ENCODE measurements at regions not wholly inside any gene's neighbourhood (a gene's known extent, or its start where the extent isn't known, plus 50 kb on each side); places are given as distances from the start of the nearest gene placed in this dataset.

GRCh38 chr2:136331226-136331625, 213.3 kb upstream of the CXCR4 start:
- WGBS, 2 donors: 82 to 89% methylated on average over 5 of the region's 5 CpGs
- Histone ChIP-seq H3K4me3 (no peak overlapping the region), H3K27ac (no peak overlapping the region), H3K27me3 (no peaks in the 10 kb centered on the region), H3K4me1 (peaks cover 0 to 7% (median 0%) of the 10 kb centered on the region in 4 donors), H3K9me3 (no peaks in the 10 kb centered on the region), H3K36me3 (no peaks in the 10 kb centered on the region)
- no peak for DNase-seq (ENCODE audit: low spot score in 2 of 2)
- TF ChIP-seq EP300 (IDR thresholded peaks at IDR 0.05) (no peak), POLR2A (IDR thresholded peaks at IDR 0.05) (no peak), CTCF (IDR thresholded peaks at IDR 0.05) (no peak)

DNA sequence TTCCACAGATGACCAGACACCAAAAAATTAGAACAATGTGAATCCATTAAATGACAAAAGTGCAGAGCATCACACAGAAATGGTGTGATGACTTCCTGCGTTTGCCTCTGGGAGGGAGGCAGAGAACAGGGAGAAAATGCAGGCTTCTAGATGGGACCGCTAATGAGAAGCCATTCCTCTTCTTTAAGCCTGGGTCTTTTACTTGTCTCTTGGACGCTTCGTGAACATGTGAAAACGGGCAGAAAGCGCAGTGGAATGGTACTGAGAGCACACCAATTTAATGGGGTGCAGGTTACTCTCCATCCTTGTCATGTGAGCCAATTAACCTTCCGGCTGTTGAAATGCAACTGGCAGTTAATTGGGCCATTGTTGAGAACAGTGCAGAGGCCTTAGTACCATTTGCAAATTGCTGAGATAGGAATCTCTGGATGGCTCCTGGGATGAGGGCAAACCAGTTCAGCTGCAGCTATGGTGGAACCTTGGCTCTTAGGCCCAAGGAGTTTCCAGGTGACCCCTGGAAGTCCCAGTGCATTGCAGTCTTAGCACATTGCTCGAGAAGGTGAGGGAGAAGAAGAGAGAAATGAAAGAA, 210.4 kb upstream of the CXCR4 start:
- no peak overlapping the region for H3K4me3 ChIP-seq
- H3K27me3 ChIP-seq: no peaks in the 10 kb centered on the region
- H3K27ac ChIP-seq: no peak overlapping the region
- TF ChIP-seq CTCF (IDR thresholded peaks at IDR 0.05) (no peak), POLR2A (IDR thresholded peaks at IDR 0.05) (no peak), EP300 (IDR thresholded peaks at IDR 0.05) (no peak)
- DNase-seq (ENCODE audit: low spot score in 2 of 2): no peak
- no peaks in the 10 kb centered on the region for H3K9me3 ChIP-seq
- peaks cover 0 to 9% (median 3%) of the 10 kb centered on the region in 4 donors for H3K4me1 ChIP-seq
- no peaks in the 10 kb centered on the region for H3K36me3 ChIP-seq
- 55 to 69% methylated on average over 8 of the region's 8 CpGs for WGBS, 2 donors

GRCh38 chr2:136327162-136327852, 209.4 kb upstream of the CXCR4 start:
- Histone ChIP-seq H3K27ac (peak overlapping the region in 1 of 4 donors; percentile 35), H3K36me3 (no peaks in the 10 kb centered on the region), H3K27me3 (no peaks in the 10 kb centered on the region), H3K9me3 (no peaks in the 10 kb centered on the region), H3K4me1 (peaks cover 0 to 9% (median 3%) of the 10 kb centered on the region in 4 donors), H3K4me3 (no peak overlapping the region)
- no peak for DNase-seq (ENCODE audit: low spot score in 2 of 2)
- no peak for TF ChIP-seq POLR2A (IDR thresholded peaks at IDR 0.05)
- TF ChIP-seq EP300 (IDR thresholded peaks at IDR 0.05): no peak
- no peak for TF ChIP-seq CTCF (IDR thresholded peaks at IDR 0.05)
- 56 to 60% methylated on average over 12 of the region's 12 CpGs for WGBS, 2 donors

- DNase-seq (ENCODE audit: low spot score in 2 of 2): no peak
- no peak overlapping the region for H3K4me3 ChIP-seq
- H3K4me1 ChIP-seq: peaks cover 0 to 9% (median 3%) of the 10 kb centered on the region in 4 donors
- H3K27ac ChIP-seq: no peak overlapping the region
- H3K27me3 ChIP-seq: no peaks in the 10 kb centered on the region
- no peak for TF ChIP-seq EP300 (IDR thresholded peaks at IDR 0.05)
- no peak for TF ChIP-seq POLR2A (IDR thresholded peaks at IDR 0.05)
- no peak for TF ChIP-seq CTCF (IDR thresholded peaks at IDR 0.05)
- 84 to 85% methylated on average over 1 of the region's 1 CpG for WGBS, 2 donors
- no peaks in the 10 kb centered on the region for H3K9me3 ChIP-seq
- no peaks in the 10 kb centered on the region for H3K36me3 ChIP-seq
Observed at GRCh38 chr2:136325844-136326331, 207.9 kb upstream of the CXCR4 start.

GRCh38 chr2:136324966-136325365, 207.0 kb upstream of the CXCR4 start:
- 64 to 73% methylated on average over 3 of the region's 3 CpGs for WGBS, 2 donors
- Histone ChIP-seq H3K4me3 (no peak overlapping the region), H3K9me3 (no peaks in the 10 kb centered on the region), H3K27me3 (no peaks in the 10 kb centered on the region), H3K4me1 (peaks cover 0 to 9% (median 3%) of the 10 kb centered on the region in 4 donors), H3K27ac (no peak overlapping the region), H3K36me3 (no peaks in the 10 kb centered on the region)
- no peak for DNase-seq (ENCODE audit: low spot score in 2 of 2)
- no peak for TF ChIP-seq POLR2A (IDR thresholded peaks at IDR 0.05)
- TF ChIP-seq CTCF (IDR thresholded peaks at IDR 0.05): no peak
- no peak for TF ChIP-seq EP300 (IDR thresholded peaks at IDR 0.05)

Data from tibial nerve (tissue), 4 donors.